Lower leg skin (tissue), 3 donors: ENCODE measurements at regions not wholly inside any gene's neighbourhood (a gene's known extent, or its start where the extent isn't known, plus 50 kb on each side); places are given as distances from the start of the nearest gene placed in this dataset.

ENCODE experiments used
- POLR2A ChIP-seq, 2 donors: fragments of 450-650 bp; IDR thresholded peaks; one replicate each; pipeline ENCODE4 v1.6.1; 2016 to 2017; ENCODE audit warnings: antibody characterized with exemption in 2 of 2, mild to moderate bottlenecking in 1 of 2, moderate library complexity in 1 of 2
- TF ChIP-seq, protein P1 (sequence below), 3 donors: fragments of 450-650 bp; IDR thresholded peaks; one replicate each; pipeline ENCODE4 v1.5.1; 2016; ENCODE audit warnings: antibody characterized with exemption in 3 of 3, mild to moderate bottlenecking in 3 of 3, moderate library complexity in 2 of 3

- TF ChIP-seq, protein P1, sequence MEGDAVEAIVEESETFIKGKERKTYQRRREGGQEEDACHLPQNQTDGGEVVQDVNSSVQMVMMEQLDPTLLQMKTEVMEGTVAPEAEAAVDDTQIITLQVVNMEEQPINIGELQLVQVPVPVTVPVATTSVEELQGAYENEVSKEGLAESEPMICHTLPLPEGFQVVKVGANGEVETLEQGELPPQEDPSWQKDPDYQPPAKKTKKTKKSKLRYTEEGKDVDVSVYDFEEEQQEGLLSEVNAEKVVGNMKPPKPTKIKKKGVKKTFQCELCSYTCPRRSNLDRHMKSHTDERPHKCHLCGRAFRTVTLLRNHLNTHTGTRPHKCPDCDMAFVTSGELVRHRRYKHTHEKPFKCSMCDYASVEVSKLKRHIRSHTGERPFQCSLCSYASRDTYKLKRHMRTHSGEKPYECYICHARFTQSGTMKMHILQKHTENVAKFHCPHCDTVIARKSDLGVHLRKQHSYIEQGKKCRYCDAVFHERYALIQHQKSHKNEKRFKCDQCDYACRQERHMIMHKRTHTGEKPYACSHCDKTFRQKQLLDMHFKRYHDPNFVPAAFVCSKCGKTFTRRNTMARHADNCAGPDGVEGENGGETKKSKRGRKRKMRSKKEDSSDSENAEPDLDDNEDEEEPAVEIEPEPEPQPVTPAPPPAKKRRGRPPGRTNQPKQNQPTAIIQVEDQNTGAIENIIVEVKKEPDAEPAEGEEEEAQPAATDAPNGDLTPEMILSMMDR (IDR thresholded peaks at IDR 0.05) = no peak
- TF ChIP-seq POLR2A (IDR thresholded peaks at IDR 0.05) = no peak
Measured at GRCh38 chr4:114378305-114378903, 220.2 kb upstream of the UGT8 start.
